ENCODE measurements at regions not wholly inside any gene's neighbourhood (a gene's known extent, or its start where the extent isn't known, plus 50 kb on each side); places are given as distances from the start of the nearest gene placed in this dataset.

DNA sequence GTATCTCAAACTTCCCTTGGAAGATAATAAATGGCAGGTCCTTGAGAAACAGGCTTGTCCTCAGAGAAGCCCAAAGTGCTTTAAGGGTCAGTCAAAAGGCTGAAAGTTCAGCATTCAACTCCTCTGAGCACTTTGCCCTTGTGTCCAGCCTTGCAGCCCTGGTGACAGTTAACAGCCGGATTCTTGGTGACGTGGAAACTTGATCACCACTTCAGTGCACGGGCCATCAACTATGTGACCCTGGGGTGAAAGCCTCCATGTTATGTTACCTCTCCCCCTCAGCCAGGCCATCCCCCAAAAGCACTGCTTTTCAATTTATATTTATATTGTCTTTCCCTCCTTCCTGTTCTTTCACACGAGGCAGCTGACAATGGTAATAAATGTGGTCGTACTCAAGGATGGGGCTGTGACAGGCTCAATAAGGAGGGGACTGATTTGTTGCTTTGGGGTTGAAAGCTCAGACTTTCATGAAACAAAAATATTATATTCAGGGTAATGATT lies 164.0 kb upstream of the NRP1 start:
- TF ChIP-seq, protein P1, sequence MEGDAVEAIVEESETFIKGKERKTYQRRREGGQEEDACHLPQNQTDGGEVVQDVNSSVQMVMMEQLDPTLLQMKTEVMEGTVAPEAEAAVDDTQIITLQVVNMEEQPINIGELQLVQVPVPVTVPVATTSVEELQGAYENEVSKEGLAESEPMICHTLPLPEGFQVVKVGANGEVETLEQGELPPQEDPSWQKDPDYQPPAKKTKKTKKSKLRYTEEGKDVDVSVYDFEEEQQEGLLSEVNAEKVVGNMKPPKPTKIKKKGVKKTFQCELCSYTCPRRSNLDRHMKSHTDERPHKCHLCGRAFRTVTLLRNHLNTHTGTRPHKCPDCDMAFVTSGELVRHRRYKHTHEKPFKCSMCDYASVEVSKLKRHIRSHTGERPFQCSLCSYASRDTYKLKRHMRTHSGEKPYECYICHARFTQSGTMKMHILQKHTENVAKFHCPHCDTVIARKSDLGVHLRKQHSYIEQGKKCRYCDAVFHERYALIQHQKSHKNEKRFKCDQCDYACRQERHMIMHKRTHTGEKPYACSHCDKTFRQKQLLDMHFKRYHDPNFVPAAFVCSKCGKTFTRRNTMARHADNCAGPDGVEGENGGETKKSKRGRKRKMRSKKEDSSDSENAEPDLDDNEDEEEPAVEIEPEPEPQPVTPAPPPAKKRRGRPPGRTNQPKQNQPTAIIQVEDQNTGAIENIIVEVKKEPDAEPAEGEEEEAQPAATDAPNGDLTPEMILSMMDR (IDR thresholded peaks at IDR 0.05): no peak
- no peak for TF ChIP-seq ZFX (IDR thresholded peaks at IDR 0.05; ENCODE audit: borderline replicate concordance)
